CD14-positive monocyte (primary cell): ENCODE measurements at regions not wholly inside any gene's neighbourhood (a gene's known extent, or its start where the extent isn't known, plus 50 kb on each side); places are given as distances from the start of the nearest gene placed in this dataset.

ENCODE experiments used
- DNase-seq, 3 donors: peaks; one replicate each; pipeline ENCODE4 v3.0.0-alpha.2; 2011 to 2022
- H2AFZ ChIP-seq: 2 replicates; pipeline ENCODE4 v1.6.0; 2012; ENCODE audit warnings: mild to moderate bottlenecking, low read depth, low read length, inconsistent platforms; ENCODE audit not compliant: insufficient read depth, poor library complexity, severe bottlenecking
- H3K27ac ChIP-seq, 2 donors: 1 replicate in 1 of 2; 2 replicates in 1 of 2; pipeline ENCODE4 v1.5.1; 2012 to 2013; ENCODE audit warnings: low read length in 2 of 2, control low read depth in 1 of 2, inconsistent platforms in 1 of 2, low read depth in 1 of 2, mild to moderate bottlenecking in 1 of 2
- H3K27me3 ChIP-seq, 2 donors: one replicate each; pipeline versions ENCODE4 v1.6.0 to v1.6.1; 2011 to 2013; ENCODE audit warnings: low read length in 2 of 2; ENCODE audit not compliant: control insufficient read depth in 2 of 2, insufficient read depth in 2 of 2
- H3K36me3 ChIP-seq, 2 donors: replicated peaks in 1 of 2; 1 replicate in 1 of 2; 2 replicates in 1 of 2; pipeline versions ENCODE4 v1.5.1 to v1.6.1; 2012 to 2013; ENCODE audit warnings: low read length in 2 of 2, control low read depth in 1 of 2, inconsistent platforms in 1 of 2, mild to moderate bottlenecking in 1 of 2; ENCODE audit not compliant: insufficient read depth in 2 of 2, control insufficient read depth in 1 of 2
- H3K4me1 ChIP-seq, 2 donors: 1 replicate in 1 of 2; 2 replicates in 1 of 2; pipeline versions ENCODE4 v1.5.1 to v1.6.1; 2012 to 2013; ENCODE audit warnings: low read length in 2 of 2, control low read depth in 1 of 2, inconsistent platforms in 1 of 2, mild to moderate bottlenecking in 1 of 2, moderate library complexity in 1 of 2; ENCODE audit not compliant: insufficient read depth in 2 of 2, control insufficient read depth in 1 of 2
- H3K4me2 ChIP-seq: replicated peaks from 2 replicates; pipeline ENCODE3; 2012; ENCODE audit warnings: low read length, moderate library complexity, mild to moderate bottlenecking; ENCODE audit not compliant: poor library complexity, severe bottlenecking; ENCODE audit errors: extremely low read depth
- H3K4me3 ChIP-seq, 3 experiments: fragments of 200-600 bp in 1 of 3; sonication (generic) in 1 of 3; replicated peaks in 1 of 3; 1 replicate in 2 of 3; 2 replicates in 1 of 3; pipeline ENCODE4 v1.5.1; 2011 to 2013; ENCODE audit warnings: low read length in 3 of 3, mild to moderate bottlenecking in 3 of 3, control low read depth in 2 of 3, low read depth in 2 of 3, inconsistent platforms in 1 of 3, moderate library complexity in 1 of 3
- H3K79me2 ChIP-seq: 2 replicates; pipeline ENCODE4 v1.6.0; 2012; ENCODE audit warnings: mild to moderate bottlenecking, control low read depth, inconsistent platforms, low read length, moderate library complexity; ENCODE audit not compliant: insufficient read depth
- H3K9ac ChIP-seq: 2 replicates; pipeline ENCODE4 v1.6.0; 2017; ENCODE audit warnings: low read length, mild to moderate bottlenecking; ENCODE audit not compliant: insufficient read depth, poor library complexity, severe bottlenecking
- H3K9me3 ChIP-seq, 2 donors: replicated peaks in 1 of 2; 1 replicate in 1 of 2; 2 replicates in 1 of 2; pipeline versions ENCODE4 v1.5.1 to v1.6.1; 2012 to 2013; ENCODE audit warnings: low read length in 2 of 2, control low read depth in 1 of 2; ENCODE audit not compliant: control insufficient read depth in 1 of 2, insufficient read depth in 1 of 2
- H4K20me1 ChIP-seq: 2 replicates; pipeline ENCODE4 v1.6.0; 2012; ENCODE audit warnings: mild to moderate bottlenecking, low read length, control low read depth, moderate library complexity; ENCODE audit not compliant: insufficient read depth
- H3K27ac Mint-ChIP-seq, 7 donors: one replicate each; pipeline ENCODE4 v1.8.0; 2020; ENCODE audit warnings: mild to moderate bottlenecking in 7 of 7, mixed read lengths in 7 of 7, moderate library complexity in 6 of 7, inconsistent platforms in 2 of 7
- H3K27me3 Mint-ChIP-seq, 3 donors: one replicate each; pipeline ENCODE4 v1.8.0; 2021 to 2022; ENCODE audit warnings: low read depth in 3 of 3, mild to moderate bottlenecking in 3 of 3, mixed read lengths in 3 of 3, moderate library complexity in 3 of 3, inconsistent platforms in 1 of 3
- H3K36me3 Mint-ChIP-seq, 2 donors: one replicate each; pipeline ENCODE4 v1.8.0; 2020; ENCODE audit warnings: mixed read lengths in 2 of 2, inconsistent platforms in 1 of 2, mild to moderate bottlenecking in 1 of 2
- H3K4me1 Mint-ChIP-seq: one replicate; pipeline ENCODE4 v1.8.0; 2020; ENCODE audit warnings: mild to moderate bottlenecking, mixed read lengths
- H3K4me3 Mint-ChIP-seq, 2 donors: one replicate each; pipeline ENCODE4 v1.8.0; 2020; ENCODE audit warnings: mild to moderate bottlenecking in 2 of 2, mixed read lengths in 2 of 2, moderate library complexity in 1 of 2
- H3K9me3 Mint-ChIP-seq, 7 donors: one replicate each; pipeline ENCODE4 v1.8.0; 2020 to 2022; ENCODE audit warnings: mixed read lengths in 7 of 7, mild to moderate bottlenecking in 6 of 7, moderate library complexity in 6 of 7, inconsistent platforms in 2 of 7
- CTCF ChIP-seq: fragments of 200-600 bp; IDR thresholded peaks from one replicate; pipeline ENCODE4 v1.8.0; 2022; ENCODE audit warnings: antibody characterized with exemption, mild to moderate bottlenecking
- WGBS: methylation state at CpG from one replicate; pipeline ENCODE4 v1.1.5; 2013; ENCODE audit warnings: missing lambda C conversion rate; ENCODE audit not compliant: insufficient coverage; 5-methylcytosine and 5-hydroxymethylcytosine counted together
- intact Hi-C, 2 donors: fragments of 100-400 bp; cut with micrococcal nuclease; formaldehyde crosslinking; loops; one replicate each; pipeline versions ENCODE4 v1.15.0 to v1.15.1; 2023

DNA sequence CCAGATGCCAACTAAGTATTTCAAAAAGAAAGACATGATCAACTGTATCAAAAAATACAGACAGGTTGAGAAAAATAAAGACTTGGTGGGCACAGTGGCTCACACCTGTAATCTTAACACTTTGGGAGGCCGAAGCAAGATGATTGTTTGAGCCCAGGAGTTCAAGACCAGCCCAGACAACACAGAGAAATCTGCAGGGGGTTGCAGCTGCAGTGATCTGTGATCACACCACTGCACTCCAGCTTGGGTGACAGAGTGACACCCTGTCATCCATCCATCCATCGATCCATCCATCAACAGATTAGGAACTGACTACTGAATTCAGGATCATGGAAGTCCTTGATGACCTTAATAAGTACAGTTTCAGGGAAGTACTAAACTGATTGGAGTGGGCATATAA is 65.0 kb upstream of the RPS13 start:
- Histone ChIP-seq H3K36me3 (peaks cover 48 to 88% of the 10 kb centered on the region in 2 donors), H3K9ac (no peak overlapping the region), H3K4me1 (no peaks in the 10 kb centered on the region), H3K27me3 (no peaks in the 10 kb centered on the region), H3K9me3 (no peaks in the 10 kb centered on the region), H3K79me2 (no peaks in the 10 kb centered on the region), H3K4me2 (no peak overlapping the region), H3K4me3 (no peak overlapping the region), H3K27ac (no peak overlapping the region), H2AFZ (no peak overlapping the region), H4K20me1 (no peaks in the 10 kb centered on the region)
- TF ChIP-seq CTCF, result no peak
- H3K27ac Mint-ChIP-seq, result no peak overlapping the region
- H3K36me3 Mint-ChIP-seq, result peaks cover 63 to 90% of the 10 kb centered on the region in 2 donors
- no peaks in the 10 kb centered on the region for H3K9me3 Mint-ChIP-seq
- no peak overlapping the region for H3K4me3 Mint-ChIP-seq
- WGBS, result 100% methylated on average over 1 of the region's 2 CpGs
- no peak for DNase-seq
- no peaks in the 10 kb centered on the region for H3K27me3 Mint-ChIP-seq
- H3K4me1 Mint-ChIP-seq, result no peaks in the 10 kb centered on the region
- intact Hi-C loops, result no loop called here

- no peaks in the 10 kb centered on the region for H3K4me1 ChIP-seq
- Mint-ChIP-seq H3K36me3 (peaks cover 61 to 80% of the 10 kb centered on the region in 2 donors), H3K27me3 (no peaks in the 10 kb centered on the region), H3K9me3 (no peaks in the 10 kb centered on the region), H3K4me1 (no peaks in the 10 kb centered on the region), H3K4me3 (no peak overlapping the region), H3K27ac (no peak overlapping the region)
- DNase-seq, result no peak
- no peak overlapping the region for H2AFZ ChIP-seq
- WGBS, result 100% methylated on average over 2 of the region's 5 CpGs
- no peaks in the 10 kb centered on the region for H4K20me1 ChIP-seq
- no peaks in the 10 kb centered on the region for H3K27me3 ChIP-seq
- H3K4me3 ChIP-seq, result no peak overlapping the region
- H3K27ac ChIP-seq, result no peak overlapping the region
- TF ChIP-seq CTCF, result no peak
- H3K79me2 ChIP-seq, result no peaks in the 10 kb centered on the region
- no peak overlapping the region for H3K4me2 ChIP-seq
- intact Hi-C loops, result no loop called here
- H3K9ac ChIP-seq, result no peak overlapping the region
- H3K36me3 ChIP-seq, result peaks cover 47 to 77% of the 10 kb centered on the region in 2 donors
- no peaks in the 10 kb centered on the region for H3K9me3 ChIP-seq
Observed at GRCh38 chr11:17141156-17141555, 63.7 kb upstream of the RPS13 start.
